ENCODE measurements at regions not wholly inside any gene's neighbourhood (a gene's known extent, or its start where the extent isn't known, plus 50 kb on each side); places are given as distances from the start of the nearest gene placed in this dataset.

GRCh38 chr4:59945277-59945676 is 1254.8 kb upstream of the ADGRL3 start:
- no peaks in the 10 kb centered on the region for H3K79me1 ChIP-seq (ENCODE audit: insufficient read depth, low read depth, low read length, poor library complexity, severe bottlenecking)
- H2BK120ac ChIP-seq (ENCODE audit: low read depth, low read length, poor library complexity, severe bottlenecking), result no peak overlapping the region
- H2AK5ac ChIP-seq (ENCODE audit: insufficient read length, low read length), result no peak overlapping the region
- no peak overlapping the region for H2BK12ac ChIP-seq (ENCODE audit: insufficient read length, low read depth, low read length)
- H3K14ac ChIP-seq (ENCODE audit: insufficient read depth, low read length), result no peak overlapping the region
- Mint-ChIP-seq H3K36me3 (ENCODE audit: insufficient read depth in 1 of 3, low read depth in 3 of 3) (no peaks in the 10 kb centered on the region), H3K27me3 (ENCODE audit: low read depth) (no peaks in the 10 kb centered on the region), H3K27ac (no peak overlapping the region), H3K4me1 (no peaks in the 10 kb centered on the region), H3K9me3 (no peaks in the 10 kb centered on the region), H3K4me3 (no peak overlapping the region)
- no peak overlapping the region for H4K5ac ChIP-seq (ENCODE audit: insufficient read length, low read depth, low read length)
- no peak for TF ChIP-seq CTCF (conservative IDR thresholded peaks at IDR 0.05)
- H3K23ac ChIP-seq (ENCODE audit: insufficient read length, low read depth, low read length), result no peak overlapping the region
- no peak overlapping the region for H3T11ph ChIP-seq (ENCODE audit: low read length)
- H4K8ac ChIP-seq (replicated peaks; ENCODE audit: insufficient read length, low read depth, low read length), result no peak overlapping the region
- H3K27me3 ChIP-seq (ENCODE audit: insufficient read depth, low read length), result no peaks in the 10 kb centered on the region
- H4K20me1 ChIP-seq (ENCODE audit: control insufficient read depth, insufficient read depth, insufficient read length), result no peaks in the 10 kb centered on the region
- no peak overlapping the region for H2BK5ac ChIP-seq (ENCODE audit: insufficient read length, low read length)
- H3K23me2 ChIP-seq (ENCODE audit: insufficient read length, low read depth, low read length, poor library complexity, severe bottlenecking), result no peaks in the 10 kb centered on the region
- no CpG with 5 or more reads among the region's 2 CpGs for WGBS (ENCODE audit: extremely low coverage, insufficient read length, low lambda C conversion rate)
- H3K4me1 ChIP-seq (ENCODE audit: insufficient read depth, low read length), result no peaks in the 10 kb centered on the region
- H3K4ac ChIP-seq (ENCODE audit: low read depth, low read length), result no peak overlapping the region
- no peak overlapping the region for H4K91ac ChIP-seq (ENCODE audit: insufficient read length, low read depth, low read length)
- H2BK20ac ChIP-seq (ENCODE audit: low read depth, low read length, poor library complexity, severe bottlenecking), result no peak overlapping the region
- H3K4me2 ChIP-seq (ENCODE audit: insufficient read depth, insufficient read length, low read length), result no peak overlapping the region
- no peak overlapping the region for H2AFZ ChIP-seq (ENCODE audit: low read length)
- H3K9me3 ChIP-seq (ENCODE audit: control insufficient read depth, low read depth, low read length), result no peaks in the 10 kb centered on the region
- H3K56ac ChIP-seq (ENCODE audit: insufficient read length, low read depth, low read length), result no peak overlapping the region
- no peak overlapping the region for H3K27ac ChIP-seq (ENCODE audit: insufficient read length, low read depth, low read length)
- no peak overlapping the region for H3K18ac ChIP-seq (ENCODE audit: insufficient read length, low read depth, low read length)
- H3K79me2 ChIP-seq (ENCODE audit: insufficient read depth, low read length), result no peaks in the 10 kb centered on the region
- H3K9ac ChIP-seq (ENCODE audit: extremely low read depth, insufficient read length, low read length), result no peak overlapping the region
- no peak for DNase-seq
- no peak overlapping the region for H2BK15ac ChIP-seq (ENCODE audit: low read depth, low read length)

Measured in H9 (cell line).